ENCODE measurements at regions not wholly inside any gene's neighbourhood (a gene's known extent, or its start where the extent isn't known, plus 50 kb on each side); places are given as distances from the start of the nearest gene placed in this dataset.
"Not testable (repeated sequence)": the region's sequence is repeated elsewhere in the genome, so short reads cannot be mapped to it uniquely, and the experiment has no call there.

DNA sequence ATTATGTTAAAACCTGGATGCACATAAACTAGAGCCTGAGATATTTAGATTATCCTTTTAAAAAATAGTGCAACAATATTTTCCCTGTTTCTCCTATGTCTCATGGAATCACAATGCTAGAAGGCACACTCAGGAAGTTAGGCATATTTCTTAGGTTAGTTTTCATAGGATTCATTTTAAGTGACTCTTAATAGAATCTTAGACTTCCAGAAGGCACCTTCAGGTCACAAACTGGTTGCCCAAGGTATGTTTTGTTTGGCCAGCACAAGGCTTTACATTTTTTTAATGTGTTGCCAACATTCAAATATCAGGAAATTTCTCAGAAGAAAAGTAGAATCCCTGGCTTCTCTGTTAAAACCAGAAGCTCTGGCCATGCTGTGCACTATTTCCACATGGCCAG lies 129.3 kb downstream of the LNPK start:
- DNase-seq: no peak

DNA sequence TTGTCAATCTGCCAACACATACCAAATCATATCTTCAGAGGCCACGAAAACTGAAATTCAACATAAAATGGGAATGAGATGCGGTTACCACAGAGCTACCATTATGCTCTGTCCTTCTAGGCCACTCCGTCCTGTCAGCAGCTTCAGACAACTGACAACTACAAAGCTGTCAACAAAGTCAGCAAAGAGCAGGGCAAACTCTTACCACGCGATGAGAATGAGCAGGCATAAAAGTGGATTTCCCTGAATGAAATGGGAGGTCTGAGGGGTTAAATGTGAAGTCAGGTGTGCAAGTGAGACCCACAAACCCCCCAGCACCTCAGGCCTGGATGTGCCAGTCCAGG lies 130.1 kb downstream of the LNPK start:
- DNase-seq: no peak

DNA sequence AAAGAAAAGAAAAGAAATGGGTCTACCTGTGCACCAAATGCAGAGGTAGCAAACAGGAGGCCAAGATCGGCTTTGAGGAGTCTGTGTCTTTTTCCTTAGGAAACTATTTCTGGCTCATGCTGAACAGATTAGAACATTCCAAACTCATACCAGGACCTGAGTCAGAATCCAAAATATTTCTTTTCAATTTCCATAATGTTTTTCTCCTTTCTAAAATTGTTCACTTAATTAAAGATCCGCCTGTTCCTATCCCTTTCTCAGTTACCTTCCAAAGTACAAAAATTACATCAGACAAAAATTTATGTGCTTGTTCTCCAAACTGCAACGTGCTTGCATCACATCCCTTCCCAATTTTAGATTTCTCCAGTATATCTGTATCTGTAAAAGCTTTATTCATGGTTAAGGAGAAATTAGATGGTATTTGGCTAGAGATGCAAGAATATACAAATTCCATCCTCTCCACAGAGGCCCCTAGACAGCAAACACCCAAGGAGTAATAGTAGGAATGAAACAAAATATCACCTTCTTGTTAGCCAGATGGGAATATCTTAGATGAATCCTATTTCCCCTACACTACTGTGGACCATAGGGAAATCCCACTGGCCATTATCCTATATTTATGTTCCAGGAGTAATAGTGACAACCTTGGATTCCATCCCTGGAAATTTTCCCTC lies 130.6 kb downstream of the LNPK start:
- DNase-seq: no peak

DNA sequence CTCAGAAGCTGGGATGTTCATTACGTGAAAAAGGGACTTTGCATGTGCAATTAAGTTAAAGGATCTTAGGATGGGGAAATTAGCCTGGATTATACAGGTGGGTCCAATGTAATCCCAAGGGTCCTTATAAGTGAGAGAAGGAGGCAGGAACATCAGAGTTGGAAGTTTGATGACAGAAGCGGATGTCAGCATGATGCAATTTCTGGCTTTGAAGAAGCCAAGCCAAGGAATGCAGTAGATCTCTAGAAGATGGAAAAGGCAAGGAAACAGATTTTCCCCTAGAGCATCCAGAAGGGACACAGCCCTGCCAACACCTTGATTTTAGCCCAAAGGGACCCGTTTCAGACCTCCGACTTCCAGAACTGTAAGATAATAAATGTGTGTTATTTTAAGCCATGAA lies 136.4 kb downstream of the LNPK start:
- no peak for DNase-seq

DNA sequence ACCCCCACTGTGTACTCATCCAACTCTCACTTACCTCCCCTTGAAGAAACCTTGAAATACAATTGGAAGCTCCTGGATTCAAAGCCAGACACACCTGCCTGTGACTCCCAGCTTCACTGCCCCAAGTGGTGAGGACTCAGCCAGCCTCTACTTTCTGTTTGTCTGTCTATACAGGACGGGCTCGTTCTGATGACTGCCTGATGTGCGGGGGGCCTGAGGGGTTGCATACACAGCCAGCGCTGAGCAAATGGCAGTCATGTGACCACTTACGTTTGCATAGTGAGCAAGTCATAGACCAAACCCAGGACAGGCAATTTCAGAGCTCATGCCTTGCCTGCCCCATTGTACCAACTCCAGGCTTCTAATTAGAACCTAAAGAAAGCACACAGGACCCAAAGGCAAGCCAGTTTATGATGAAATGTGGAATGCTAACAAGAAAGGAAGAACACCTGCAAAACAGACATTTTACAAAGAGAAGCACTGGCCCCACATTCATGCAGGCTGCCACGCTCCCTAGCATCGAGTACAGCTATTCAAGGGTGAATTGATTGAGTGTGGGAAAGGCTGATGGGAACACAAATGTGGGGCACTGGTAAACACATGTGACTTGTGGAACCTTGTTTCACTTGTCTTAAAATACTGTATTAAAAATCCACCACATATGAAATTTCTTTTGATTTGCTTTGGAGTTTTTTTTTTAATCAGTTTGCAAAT lies 137.8 kb downstream of the LNPK start:
- DNase-seq: no peak

DNA sequence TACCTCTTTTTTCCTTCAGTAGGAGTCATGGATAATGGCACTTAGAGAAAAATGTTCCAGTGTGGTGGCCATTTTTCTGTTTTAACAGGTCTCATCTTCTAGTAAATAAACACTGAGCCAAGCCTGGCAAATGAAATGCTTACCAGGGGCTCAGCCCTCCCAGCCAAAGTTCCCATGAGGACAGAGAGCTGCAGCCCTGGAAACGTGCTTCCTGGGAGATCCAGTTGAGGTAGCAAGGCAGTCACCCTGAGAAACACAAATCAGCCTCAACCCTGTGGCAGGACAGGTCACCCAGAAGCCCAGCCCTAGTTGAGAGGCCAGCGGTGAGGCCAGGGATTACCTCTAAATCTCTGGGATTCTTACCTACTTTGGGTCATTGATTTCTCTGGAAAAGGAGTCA lies 140.1 kb downstream of the LNPK start:
- DNase-seq: no peak

DNA sequence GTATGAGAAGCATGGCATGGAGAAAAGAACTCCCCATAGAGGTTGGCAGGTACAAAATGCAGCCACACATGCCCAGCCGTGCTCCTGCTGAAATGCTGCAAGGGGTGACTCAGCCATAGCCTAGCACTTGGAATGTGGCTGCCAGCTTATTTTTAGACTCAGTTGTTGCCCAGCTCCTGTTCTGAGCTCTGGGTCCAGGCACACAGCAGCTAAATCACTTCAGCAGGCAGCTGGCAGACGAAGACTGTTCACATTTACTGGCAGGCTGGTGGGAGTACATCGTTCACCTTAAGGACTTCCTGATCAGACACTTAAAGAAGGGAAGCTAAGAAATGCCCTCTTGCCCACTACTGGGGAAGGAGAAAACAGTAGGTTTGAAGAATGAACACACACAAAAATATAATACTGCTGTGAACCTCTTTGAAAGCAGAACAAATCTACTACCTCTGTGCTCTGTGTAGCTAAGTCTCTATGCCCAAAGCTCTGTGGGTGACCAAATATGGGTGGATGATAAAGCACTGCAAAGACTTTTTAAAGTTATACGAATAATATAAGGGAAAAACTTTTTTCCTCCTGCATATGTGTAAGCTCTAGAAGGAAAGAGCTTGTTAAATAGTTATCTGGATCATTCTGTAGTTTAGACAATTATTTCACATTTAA lies 146.1 kb downstream of the LNPK start:
- DNase-seq: no peak

DNA sequence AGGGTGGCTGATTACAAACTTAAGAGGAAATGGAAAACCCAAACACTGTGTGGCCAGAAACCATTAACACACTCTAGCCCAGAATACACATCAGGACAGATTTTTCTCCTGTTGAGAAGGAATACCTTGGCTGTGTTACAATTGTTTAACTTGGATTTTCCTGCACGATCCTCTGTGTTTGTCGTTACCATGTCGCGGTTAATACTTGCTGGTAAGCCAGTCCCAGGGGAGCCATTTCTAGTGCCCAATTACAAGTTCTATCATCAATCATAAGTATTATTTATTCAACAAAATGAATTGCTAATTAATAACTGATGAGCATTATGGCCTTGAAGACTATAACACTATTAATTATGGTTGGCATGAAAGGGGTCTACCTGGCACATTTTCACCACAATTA lies 146.8 kb downstream of the LNPK start:
- no peak for DNase-seq

DNA sequence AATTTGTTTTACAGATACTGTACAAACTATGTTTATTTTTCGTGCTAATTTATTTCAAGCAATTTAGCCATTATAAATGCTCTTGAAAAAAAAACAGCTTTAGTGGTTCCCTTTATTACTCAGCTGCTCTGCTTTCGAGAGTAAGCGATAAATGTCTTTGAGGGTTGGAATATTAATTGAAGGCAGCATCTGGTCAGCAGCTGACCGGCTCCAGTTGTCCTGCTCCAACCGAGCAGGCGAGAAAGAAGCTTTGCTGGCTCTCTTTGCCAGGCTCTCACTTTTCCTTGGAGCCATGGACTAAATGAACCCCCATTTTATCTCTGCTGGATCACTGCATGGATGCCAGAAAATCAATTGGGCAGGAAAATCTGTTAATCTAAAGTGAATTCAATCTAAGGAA lies 147.4 kb downstream of the LNPK start:
- DNase-seq: no peak

DNA sequence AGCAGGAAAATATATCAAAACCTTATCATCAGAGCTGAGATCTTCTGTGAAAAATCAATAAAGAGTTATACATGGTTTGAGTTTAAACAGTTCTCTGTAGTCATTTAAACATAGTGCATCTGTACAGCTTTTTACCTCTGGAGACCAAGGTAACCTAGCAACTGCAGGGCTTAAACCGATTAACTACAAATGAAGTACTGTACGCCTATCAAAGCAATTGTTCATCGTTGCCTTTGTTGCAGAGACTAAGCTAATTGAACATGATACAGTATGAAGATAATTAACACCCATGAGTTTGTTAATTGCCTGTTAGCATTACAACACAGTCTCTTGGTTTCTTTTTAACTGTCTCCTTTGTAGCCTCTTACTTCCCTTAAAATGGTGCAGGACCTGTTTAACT lies 147.9 kb downstream of the LNPK start:
- DNase-seq: no peak

DNA sequence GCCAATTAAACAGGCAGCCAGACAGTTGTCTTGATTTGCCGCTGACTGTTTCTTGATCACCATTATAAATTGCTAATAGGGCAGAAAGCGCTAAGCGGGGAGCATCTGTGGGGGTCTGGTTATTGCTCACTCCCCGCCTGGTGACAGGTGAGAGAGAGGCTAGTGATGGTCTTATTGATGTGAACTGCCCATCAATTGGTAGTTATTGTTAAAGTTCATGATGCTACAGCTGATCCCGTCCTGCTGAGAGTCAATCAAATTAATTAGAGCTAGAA lies 148.5 kb downstream of the LNPK start:
- DNase-seq: no peak

DNA sequence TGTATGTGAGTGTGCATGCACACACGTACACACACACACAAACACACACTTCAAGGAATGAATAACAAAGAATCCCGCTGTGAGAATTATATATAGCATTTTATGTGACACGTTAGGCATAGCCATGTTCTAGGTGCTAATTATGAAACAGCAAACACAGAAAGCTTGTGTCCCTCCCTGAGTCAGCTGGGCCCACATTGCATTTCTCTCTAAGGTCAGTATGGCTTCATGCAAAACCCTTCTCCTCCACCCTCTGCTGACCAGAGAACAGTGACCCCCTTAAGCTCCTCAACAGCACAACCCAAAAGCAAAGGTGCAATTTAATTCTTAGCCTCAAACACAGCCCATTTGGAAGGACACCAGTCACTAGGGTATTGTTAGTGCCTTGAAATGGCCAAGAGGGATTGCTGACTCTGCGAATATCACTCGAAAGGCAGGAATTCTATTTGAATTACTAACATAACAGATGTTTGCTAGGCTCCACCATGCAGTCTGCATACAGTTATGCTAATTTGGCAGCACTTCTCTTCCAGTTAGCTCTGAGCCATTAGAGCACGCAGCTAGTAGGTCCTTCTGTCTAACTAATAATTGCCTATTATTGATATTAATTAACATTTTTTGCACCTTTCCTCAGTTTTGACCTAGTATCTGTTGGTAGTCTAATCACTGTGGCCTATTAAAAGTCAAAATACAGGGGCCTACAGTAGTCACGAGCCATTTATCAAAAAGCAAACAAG lies 149.0 kb downstream of the LNPK start:
- no peak for DNase-seq

DNA sequence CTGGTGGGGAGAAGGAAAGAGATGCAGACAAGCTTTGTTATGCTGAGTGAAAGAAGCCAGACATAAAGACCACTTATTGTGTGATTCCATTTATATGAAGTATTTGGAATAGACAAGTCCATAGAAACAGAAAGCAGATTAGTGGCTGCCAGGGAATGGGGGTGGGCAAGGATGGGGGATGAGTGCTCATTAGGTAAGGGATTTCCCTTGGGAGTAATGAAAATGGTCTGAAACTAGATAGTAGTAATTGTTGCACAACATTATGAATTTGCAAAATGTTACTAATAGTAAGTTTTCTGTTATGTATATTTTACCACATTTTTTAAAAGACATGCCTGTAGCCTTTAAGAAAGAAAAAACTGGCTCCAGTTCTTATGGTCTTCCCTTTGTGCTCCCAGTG lies 154.9 kb downstream of the LNPK start:
- no peak for DNase-seq

DNA sequence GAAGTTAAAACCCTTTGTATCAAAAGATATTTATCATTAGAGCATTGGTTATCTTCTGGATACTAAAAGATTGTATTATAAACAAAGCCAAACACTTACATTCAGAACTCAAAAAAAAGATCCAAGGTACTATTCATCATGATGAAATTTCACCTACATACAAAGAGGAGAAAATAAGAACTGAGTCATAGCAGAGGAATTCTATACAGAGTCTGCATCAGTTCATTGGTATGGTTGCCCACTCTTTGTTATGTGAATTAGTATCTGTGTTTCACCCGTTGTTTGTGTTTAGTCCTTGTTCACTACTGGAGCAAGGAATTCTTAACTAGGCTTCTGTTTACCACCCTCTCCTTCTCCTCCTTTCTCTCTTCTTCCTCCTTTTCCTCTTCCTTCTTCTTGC lies 157.9 kb downstream of the LNPK start:
- DNase-seq: no peak

DNA sequence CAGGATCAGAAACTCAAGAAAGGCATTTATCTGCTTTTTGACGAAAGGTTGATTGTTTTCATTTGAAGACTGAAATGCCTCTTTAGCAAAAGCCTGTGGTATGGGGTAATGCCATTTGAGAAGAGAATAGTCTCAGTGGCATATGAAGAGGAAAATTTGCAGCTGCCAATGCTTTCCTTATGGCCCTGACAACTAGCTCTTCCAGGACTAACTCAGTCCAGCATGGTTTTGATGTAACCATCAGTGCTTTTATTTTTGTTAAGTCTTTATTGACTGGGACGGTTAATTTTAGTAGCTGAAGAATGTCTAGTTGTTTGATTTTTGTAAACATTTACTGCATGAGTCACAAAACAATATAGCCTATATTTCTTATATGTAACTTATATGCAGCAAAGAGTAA lies 158.4 kb downstream of the LNPK start:
- no peak for DNase-seq

DNA sequence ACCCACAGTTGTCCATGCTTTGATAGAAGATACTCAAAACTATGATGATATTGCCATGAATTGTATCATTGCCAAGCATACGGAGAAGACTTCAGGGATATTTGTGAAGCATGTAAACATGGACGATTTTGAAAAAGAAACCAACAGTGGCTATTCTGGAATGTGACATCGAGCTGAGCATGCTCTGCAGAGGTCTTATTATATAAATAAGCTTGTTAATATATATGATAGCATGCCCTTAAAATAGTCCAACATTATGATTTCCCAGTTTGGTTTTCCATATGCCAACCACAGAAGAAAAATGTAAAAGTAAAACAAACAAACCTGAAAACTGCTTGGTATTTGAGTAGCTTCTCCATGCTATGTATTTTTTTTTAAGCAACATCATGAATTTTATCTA lies 159.1 kb downstream of the LNPK start:
- no peak for DNase-seq

DNA sequence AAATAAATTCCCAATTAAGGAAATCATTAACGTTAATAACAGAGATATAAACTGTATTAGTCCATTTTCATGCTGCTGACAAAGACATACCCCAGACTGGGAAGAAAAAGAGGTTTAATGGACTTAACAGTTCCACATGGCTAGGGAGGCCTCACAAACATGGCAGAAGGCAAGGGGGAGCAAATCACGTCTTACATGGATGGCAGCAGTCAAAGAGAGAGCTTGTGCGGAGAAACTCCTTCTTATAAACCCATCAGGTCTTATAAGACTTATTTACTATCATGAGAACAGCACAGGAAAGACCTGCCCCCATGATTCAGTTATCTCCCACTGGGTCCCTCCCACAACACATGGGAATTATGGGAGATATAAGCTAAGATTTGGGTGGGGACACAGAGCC lies 161.3 kb downstream of the LNPK start:
- not testable (repeated sequence) for DNase-seq

DNA sequence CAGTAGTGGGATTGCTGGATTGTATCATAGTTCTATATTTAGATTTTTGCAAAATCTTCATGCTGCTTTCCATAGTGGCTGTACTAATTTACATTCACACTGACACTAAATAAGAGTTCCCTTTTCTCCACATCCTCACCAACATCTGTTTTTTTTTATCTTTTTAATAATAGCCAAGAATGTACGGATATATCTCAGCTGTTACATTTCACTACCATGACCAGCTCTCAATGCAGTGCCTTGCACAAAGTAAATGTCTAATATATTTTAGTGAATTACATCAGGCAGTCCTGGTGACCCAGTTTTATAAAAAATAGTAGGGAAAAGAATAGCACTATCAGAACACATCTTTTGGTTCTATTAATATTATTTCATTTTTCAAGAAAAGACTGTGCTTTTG lies 161.8 kb downstream of the LNPK start:
- DNase-seq: no peak

DNA sequence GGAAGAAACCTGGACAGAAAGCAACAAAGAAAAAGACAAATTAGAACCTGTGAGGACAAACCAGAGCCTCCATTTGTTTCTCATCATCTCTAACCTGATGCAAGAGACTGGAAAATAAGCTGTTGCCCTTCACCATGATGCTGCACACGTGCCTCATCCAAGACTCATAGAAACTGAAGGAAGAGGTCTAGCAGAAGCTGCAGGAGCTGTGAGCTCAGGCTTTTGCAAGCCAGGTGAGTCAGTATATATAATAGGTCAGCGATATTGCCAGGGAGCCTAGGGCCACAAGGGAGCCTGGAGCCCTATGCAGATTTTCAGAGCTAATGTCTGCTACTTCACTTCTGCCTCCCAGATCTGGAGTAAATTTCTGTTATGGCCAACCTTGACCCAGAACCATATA lies 163.1 kb downstream of the LNPK start:
- DNase-seq: no peak

DNA sequence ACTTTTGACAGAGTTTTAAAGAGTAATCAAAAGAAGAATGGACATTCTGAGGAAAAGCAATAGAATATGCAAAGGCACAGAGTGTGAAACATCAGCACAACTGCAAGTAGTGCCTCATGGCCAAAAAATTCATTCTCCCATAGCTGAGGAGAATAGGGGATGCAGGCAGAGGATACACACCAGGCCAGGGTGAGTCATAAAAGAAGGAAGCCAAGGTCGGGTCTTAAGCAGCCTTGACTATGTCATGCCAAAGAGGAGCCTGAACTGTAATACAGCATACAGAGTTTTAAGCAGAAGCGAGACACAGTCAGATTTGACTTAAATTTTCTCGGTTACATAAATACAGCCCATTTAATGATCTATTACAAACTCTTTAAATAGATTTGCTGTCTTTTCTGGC lies 165.0 kb downstream of the LNPK start:
- no peak for DNase-seq

DNA sequence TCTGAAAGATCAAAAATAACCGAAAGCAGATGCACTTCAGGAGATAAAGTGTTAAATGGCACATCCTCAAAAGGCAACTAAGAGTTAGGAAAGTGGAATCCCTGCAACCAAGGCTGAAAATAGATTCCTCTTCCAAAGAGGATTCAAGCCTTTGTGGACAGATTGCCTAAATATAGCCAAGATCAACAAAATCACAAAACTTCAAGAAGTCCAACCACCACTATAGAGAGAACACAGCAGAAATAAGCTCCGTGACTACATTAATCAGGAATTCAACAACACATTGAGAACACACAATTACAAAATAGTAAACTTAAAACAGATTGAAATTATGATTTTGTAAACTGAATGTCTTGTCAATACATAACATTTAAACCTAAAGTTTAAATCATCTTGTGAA lies 165.7 kb downstream of the LNPK start:
- no peak for DNase-seq

DNA sequence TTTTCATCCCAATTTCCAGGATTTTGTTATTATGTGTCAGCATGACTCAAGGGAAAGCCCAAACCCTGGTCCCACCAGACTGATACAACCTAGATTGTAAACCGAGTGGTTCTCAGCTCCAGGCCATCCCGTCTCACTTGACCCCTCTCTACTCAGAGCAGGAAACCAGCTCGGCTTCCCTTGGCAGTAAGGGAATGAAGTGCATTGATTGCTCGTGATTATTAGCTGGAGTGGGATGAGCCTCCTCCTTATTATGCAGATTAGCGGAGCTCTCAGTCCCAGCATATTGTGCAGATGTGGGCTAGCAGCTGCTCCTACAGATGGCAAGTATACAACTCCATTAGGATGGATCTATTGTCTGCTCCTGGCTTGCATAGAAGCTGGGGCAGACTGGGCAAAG lies 167.6 kb downstream of the LNPK start:
- no peak for DNase-seq

DNA sequence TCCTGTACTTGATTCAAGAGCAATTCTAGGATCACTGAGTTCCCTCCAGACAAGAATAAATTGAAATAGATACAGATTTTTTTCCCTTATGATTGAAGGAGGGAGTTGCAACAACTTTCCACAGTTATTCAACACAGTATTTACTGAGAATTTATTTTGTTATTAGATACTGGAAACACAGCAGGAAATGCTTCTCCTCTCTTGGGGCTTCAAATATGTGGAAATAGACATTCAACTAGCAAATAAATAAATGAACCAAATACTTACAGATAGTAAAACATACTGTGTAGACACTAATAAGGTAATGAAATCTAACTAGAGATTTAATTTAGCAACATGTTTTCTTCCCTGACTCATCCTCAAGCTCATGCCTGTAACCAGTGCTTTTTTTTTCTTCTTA lies 169.2 kb downstream of the LNPK start:
- no peak for DNase-seq

DNA sequence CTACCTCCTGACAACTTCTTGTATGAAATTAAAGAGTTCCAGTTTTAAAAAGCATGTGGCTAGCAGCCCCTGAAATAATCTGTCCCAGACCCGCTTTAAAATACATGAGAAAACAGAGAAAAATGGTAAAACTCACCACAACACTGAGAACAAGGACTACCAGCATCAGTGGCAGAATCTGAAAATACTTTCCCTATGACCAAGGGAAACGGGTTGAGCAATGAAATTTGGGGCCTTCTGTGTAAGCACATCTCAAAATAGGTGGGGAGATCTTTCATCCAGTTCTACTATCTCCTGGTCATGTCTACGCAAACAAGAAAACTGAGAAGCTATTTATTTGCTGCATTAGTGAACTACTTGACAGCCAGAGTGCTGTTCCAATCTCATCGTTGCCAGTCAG lies 172.3 kb downstream of the LNPK start:
- no peak for DNase-seq
